NCI-H345 (cell line): ENCODE measurements at regions not wholly inside any gene's neighbourhood (a gene's known extent, or its start where the extent isn't known, plus 50 kb on each side); places are given as distances from the start of the nearest gene placed in this dataset.
A peak's percentile ranks its signal among the peaks of the same experiment; 100 is the strongest.
"Not testable (repeated sequence)": the region's sequence is repeated elsewhere in the genome, so short reads cannot be mapped to it uniquely, and the experiment has no call there.

Source experiments
- DNase-seq: peaks from one replicate; lab custom pipeline; 2025; lab: John Stamatoyannopoulos, UW

GRCh38 chr14:24744641-24745040 is 110.7 kb upstream of the GZMB start:
- DNase-seq = no peak

- DNase-seq = no peak
Measured at GRCh38 chr14:24741871-24742270, 107.9 kb upstream of the GZMB start.

- no peak for DNase-seq
Measured at GRCh38 chr14:24735984-24736630, 102.1 kb upstream of the GZMB start.

- DNase-seq = peak; percentile 81
Measured at GRCh38 chr14:24734917-24735500, 101.0 kb upstream of the GZMB start.

GRCh38 chr14:24726480-24726879 is 92.5 kb upstream of the GZMB start:
- no peak for DNase-seq

- peak; percentile 76 for DNase-seq
Measured at GRCh38 chr14:24725311-24725710, 91.3 kb upstream of the GZMB start.

- DNase-seq = no peak
Measured at GRCh38 chr14:24721775-24722174, 87.8 kb upstream of the GZMB start.

- no peak for DNase-seq
Measured at GRCh38 chr14:24715239-24715638, 81.2 kb upstream of the GZMB start.

GRCh38 chr14:24713404-24713803 is 79.4 kb upstream of the GZMB start:
- no peak for DNase-seq

- peak; percentile 60 for DNase-seq
Measured at GRCh38 chr14:24712909-24713308, 78.9 kb upstream of the GZMB start.

GRCh38 chr14:24712374-24712773 is 78.4 kb upstream of the GZMB start:
- no peak for DNase-seq

- DNase-seq = peak; percentile 69
Measured at GRCh38 chr14:24710403-24711112, 76.6 kb upstream of the GZMB start.

- DNase-seq = no peak
Measured at GRCh38 chr14:24708684-24709083, 74.7 kb upstream of the GZMB start.

GRCh38 chr14:24706351-24706750 is 72.4 kb upstream of the GZMB start:
- no peak for DNase-seq

GRCh38 chr14:24705840-24706239 is 71.8 kb upstream of the GZMB start:
- no peak for DNase-seq

GRCh38 chr14:24701062-24701461 is 67.1 kb upstream of the GZMB start:
- no peak for DNase-seq

- DNase-seq = no peak
Measured at GRCh38 chr14:24700511-24700910, 66.5 kb upstream of the GZMB start.

- DNase-seq = no peak
Measured at GRCh38 chr14:24699052-24699451, 65.1 kb upstream of the GZMB start.

- not testable (repeated sequence) for DNase-seq
Measured at GRCh38 chr14:24696280-24696920, 62.4 kb upstream of the GZMB start.

GRCh38 chr14:24695265-24696241 is 61.6 kb upstream of the GZMB start:
- DNase-seq = no peak

GRCh38 chr14:24694680-24695079 is 60.7 kb upstream of the GZMB start:
- no peak for DNase-seq

- DNase-seq = no peak
Measured at GRCh38 chr14:24693983-24694382, 60.0 kb upstream of the GZMB start.
